DMS 273 (cell line): ENCODE measurements at regions not wholly inside any gene's neighbourhood (a gene's known extent, or its start where the extent isn't known, plus 50 kb on each side); places are given as distances from the start of the nearest gene placed in this dataset.

Experiments used
- DNase-seq: peaks from one replicate; lab custom pipeline; 2025; ENCODE audit not compliant: unreplicated experiment; lab: John Stamatoyannopoulos, UW

- no peak for DNase-seq
Observed at GRCh38 chr1:105684714-105685113, 1371.8 kb upstream of the PRMT6 start.

DNA sequence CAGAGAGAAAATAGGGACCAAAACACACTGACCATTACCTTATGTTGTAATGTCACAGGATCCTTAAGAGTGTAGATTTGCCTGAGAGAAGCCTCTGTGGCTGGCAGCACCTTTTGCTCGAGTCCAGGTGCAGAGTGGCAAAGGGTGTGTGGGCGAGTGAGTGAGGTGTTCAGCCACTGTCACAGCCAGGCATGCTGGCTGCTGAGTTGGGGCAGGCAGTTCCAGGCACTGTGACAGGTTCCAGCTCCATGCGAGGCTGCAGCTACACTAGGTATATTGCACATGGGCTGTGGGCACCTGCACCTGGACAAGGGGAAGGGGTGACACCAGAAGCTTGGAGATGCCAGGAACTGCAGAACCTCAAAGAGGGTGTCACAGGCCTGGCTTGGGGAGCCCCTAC lies 1370.4 kb upstream of the PRMT6 start:
- DNase-seq = no peak

- DNase-seq = no peak
Observed at GRCh38 chr1:105686874-105687690, 1369.4 kb upstream of the PRMT6 start.

- DNase-seq = no peak
Observed at GRCh38 chr1:105700723-105701122, 1355.8 kb upstream of the PRMT6 start.

DNA sequence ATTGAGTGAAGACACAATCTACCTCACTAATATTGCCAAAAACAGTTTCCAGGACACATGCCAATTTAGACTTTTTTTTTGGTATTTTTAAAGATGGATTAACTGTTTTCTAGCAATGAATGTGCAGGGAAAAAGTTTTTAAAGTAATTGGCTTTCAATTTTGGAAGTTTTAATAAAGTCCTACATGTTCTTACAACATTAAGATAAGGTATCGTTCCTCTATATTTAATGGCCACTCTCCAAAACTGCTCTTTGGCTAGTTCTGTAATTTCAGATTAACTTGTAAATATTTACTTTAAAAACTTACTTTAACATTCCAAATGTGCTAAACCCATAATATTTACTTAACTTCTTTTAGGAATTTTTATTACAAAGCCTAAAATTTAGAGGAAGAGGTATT lies 1332.2 kb upstream of the PRMT6 start:
- DNase-seq = no peak

DNA sequence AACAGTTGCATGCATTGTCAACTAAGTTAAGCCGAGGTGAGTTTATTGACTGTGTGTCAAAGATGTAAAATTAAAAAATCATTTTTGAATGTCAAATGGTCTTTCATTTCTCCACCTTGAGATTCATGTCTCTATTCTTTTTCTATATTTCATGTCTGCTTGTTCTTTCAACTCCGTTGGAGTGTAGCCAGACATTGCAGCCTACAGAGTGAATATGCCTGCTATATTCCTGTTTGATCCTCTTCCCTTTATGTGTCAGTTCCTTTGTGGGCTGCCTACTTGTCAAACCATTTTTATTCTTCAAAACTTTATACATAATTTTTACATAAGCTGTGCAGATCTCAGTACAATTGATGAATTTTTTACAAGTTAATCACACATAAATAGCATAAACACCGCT lies 1325.8 kb upstream of the PRMT6 start:
- DNase-seq = no peak

GRCh38 chr1:105736349-105736748 lies 1320.1 kb upstream of the PRMT6 start:
- DNase-seq = no peak

- no peak for DNase-seq
Observed at GRCh38 chr1:105779727-105780126, 1276.7 kb upstream of the PRMT6 start.

GRCh38 chr1:105785021-105785420 lies 1271.5 kb upstream of the PRMT6 start:
- DNase-seq = no peak

DNA sequence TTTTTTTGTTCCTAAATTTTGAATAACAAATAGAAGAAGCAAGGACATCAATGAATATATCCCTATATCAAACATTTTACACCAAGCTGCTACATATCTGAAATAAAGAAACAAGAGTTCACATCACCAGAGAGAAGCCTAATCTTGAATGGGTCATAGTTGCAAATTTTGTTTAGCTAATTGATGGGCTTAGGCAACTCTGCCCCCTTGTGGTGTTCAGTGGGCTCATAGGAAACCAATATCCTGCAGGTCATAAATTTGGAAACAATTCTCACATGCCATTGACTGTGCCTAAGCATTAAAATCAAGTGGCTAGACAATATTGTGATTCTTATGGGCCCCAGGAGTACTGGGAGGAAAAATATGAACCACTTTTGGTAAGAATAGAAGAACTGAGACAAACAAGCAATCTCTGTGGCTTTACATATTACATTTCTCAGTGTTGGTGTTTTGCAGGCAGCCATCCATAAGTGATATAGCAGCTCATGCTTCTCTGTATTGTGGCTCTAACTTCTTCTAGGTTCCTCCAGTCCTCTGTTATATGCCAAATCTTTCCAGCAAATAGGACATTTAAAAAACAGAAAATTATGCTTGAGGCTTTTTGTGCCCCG lies 1262.8 kb upstream of the PRMT6 start:
- peak; percentile 61 for DNase-seq

DNA sequence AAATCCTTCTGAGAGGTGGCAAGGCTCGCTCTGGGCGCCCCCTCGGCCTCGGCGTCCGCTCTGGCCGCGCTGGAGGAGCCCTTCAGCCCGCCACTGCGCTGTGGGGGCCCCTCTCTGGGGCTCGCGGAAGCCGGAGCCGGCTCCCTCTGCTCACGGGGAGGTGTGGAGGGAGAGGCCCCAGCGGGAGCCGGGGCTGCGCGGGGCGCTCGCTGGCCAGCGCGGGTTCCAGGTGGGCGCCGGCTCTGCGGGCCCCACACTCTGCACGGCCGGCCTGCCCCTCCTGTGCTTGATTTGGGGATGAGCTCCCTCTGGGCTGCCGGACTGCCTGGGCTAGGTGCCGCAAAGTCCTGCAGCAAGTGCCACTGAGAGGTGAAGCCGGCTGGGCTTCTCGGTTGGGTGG lies 1260.7 kb upstream of the PRMT6 start:
- no peak for DNase-seq

DNA sequence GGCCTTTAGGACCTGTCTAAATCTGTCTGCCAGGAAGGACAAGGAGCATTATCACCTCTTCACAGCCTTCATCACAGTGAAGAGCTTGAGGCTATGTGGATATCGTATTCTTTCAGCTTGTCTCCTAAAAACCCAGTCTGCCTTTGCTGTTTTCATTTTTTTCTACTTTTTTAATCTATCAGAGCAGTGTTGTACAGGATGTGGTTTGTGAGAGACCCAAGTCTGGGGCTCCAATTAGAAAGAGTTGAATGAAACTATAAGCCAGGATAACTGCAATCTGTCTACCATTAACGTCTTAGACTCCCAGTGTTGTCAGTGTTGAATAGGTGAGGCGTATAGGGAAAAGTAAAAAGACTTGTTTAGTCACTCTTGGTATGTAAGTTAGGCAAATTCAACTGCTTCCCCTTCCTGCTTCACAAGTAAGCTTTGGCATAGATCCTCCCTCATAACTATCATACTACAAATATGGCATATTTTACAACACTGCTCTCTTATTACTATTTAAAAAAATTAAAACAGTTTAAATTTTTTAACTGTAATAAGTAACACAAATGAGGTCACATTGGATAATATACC lies 1225.8 kb upstream of the PRMT6 start:
- no peak for DNase-seq

DNA sequence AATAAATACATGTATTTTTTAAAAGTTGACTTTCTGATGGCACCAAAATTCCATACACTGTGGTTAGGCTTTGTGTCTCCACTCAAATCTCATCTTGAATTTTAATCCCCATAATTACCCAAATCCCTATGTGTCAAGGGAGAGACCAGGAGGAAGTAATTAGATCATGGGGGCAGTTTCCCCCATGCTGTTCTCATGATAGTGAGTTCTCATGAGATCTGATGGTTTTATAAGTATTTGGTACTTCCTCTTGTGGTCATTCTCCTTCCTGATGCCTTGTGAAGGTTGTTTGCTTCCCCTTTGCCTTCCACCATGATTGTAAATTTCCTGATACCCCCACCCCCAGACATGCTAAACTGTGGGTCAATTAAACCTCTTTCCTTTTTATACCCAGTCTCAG lies 1218.4 kb upstream of the PRMT6 start:
- no peak for DNase-seq

GRCh38 chr1:105865546-105865945 lies 1190.9 kb upstream of the PRMT6 start:
- no peak for DNase-seq

DNA sequence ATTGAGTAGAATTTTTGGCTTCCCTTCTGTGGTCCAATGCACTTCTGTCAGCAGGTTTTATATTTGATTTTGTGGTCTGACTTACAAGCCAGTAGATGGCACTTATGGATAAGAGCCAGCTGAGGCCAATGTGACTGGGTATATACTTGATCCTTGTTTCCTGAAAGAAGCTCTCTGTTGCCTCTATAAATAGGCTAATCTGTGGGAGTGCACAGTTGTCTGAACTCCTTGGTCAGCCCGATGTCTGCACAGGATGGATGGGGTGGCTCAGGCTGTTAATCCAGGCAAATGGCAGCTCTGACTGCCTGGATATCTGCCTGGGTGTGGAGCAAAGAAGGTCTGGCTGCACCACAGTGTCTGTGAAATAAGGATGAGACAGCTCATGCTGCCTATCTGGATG lies 1183.7 kb upstream of the PRMT6 start:
- DNase-seq = no peak

DNA sequence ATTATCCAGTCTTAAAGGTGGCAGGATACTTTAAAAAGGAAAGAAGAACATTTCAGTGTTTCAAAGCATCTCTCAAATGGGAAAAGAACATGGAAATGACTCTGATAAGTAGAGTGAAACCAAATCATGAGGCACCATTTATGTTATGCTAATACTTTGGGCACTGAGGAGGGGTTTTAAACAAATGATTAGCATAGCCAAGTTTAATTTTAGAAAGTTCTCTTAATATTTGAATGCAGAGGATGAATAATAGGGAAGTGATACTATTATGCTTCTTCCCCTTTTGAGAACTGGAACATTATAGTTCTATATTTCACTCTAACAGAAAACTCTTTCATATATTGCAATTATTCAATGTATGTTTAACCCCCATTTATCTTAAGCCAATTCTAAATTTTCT lies 1181.9 kb upstream of the PRMT6 start:
- DNase-seq = no peak

GRCh38 chr1:105886309-105886708 lies 1170.2 kb upstream of the PRMT6 start:
- DNase-seq = no peak

DNA sequence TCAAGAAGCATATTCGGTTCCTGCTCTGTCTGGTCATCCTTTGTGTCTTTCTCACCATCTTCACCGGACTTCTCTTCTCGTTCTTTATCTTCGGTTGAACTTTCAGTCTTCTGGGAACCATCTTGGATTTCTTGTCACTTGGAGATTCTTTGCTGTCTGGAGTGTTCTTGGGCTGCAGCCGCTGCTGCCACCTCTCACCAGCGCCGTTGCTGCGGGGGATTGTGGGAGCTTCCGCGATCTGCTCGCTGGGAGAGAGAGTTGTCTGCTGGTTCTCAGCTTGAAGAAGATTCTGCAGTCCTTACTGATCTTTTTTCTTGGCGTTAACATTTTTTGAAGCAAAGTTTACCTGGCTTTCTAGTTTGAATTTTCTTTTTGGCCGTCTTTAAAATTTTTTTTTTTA lies 1165.2 kb upstream of the PRMT6 start:
- DNase-seq = no peak

- DNase-seq = no peak
Observed at GRCh38 chr1:105894006-105894405, 1162.5 kb upstream of the PRMT6 start.

DNA sequence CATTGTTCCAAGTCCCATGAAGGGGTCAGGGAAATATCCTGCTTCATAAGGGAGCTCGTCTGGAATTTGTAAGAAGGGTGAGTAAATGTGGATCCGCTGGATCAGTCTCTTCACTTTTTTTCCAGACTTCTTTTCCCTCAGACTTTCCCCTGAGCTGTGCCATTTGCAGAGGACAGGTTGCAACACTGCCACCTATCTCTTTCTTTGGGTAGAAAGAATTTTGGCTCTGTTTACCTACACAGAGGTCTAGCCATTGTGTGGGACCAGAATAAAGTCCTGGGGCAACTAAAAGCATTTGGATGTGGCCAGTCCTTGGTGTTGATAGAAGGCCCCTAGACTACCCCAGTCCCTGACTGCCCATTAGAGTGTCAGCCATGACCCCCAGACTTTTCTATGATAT lies 1146.7 kb upstream of the PRMT6 start:
- peak; percentile 5 for DNase-seq

GRCh38 chr1:105914403-105914802 lies 1142.1 kb upstream of the PRMT6 start:
- no peak for DNase-seq

GRCh38 chr1:105934806-105935205 lies 1121.7 kb upstream of the PRMT6 start:
- no peak for DNase-seq
